ENCODE measurements at regions not wholly inside any gene's neighbourhood (a gene's known extent, or its start where the extent isn't known, plus 50 kb on each side); places are given as distances from the start of the nearest gene placed in this dataset.

DNA sequence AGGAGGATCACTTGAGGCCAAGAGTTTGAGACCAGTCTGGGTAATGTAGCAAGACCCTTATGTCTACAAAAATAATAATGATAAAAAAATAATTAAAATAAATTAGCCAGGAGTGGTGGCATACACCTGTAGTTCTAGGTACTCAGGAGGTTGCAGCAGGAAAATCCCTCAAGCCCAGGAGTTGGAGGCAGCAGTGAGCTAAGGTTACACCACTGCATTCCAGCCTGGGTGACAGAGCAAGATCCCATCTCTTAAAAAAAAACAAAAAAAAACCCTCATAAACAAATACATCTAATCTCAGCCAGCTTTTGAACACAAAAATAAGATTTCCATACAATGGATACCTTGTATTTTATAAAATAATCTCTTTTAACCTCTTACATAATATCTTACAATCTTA, 363.3 kb upstream of the KLF4 start:
- no peaks in the 10 kb centered on the region for H3K27me3 Mint-ChIP-seq (ENCODE audit: low read depth, unreplicated experiment)
- no peak overlapping the region for H3K4me3 Mint-ChIP-seq (ENCODE audit: unreplicated experiment)
- Histone ChIP-seq H4K20me1 (ENCODE audit: insufficient read depth, low read length) (no peaks in the 10 kb centered on the region), H3K4me2 (ENCODE audit: low read length) (no peak overlapping the region), H3K79me2 (ENCODE audit: insufficient read depth, low read length) (no peaks in the 10 kb centered on the region), H3K27ac (ENCODE audit: low read depth, low read length) (no peak overlapping the region), H3K36me3 (ENCODE audit: insufficient read depth, low read length) (no peaks in the 10 kb centered on the region), H3K9me3 (ENCODE audit: insufficient read depth, low read depth, low read length) (no peaks in the 10 kb centered on the region), H3K4me3 (ENCODE audit: insufficient read depth, low read depth, low read length) (no peak overlapping the region), H2AFZ (ENCODE audit: low read depth, low read length) (no peak overlapping the region), H3K4me1 (ENCODE audit: insufficient read depth, low read length) (no peaks in the 10 kb centered on the region), H3K9ac (ENCODE audit: low read length) (no peak overlapping the region), H3K27me3 (ENCODE audit: insufficient read depth, low read length) (no peaks in the 10 kb centered on the region)
- no peaks in the 10 kb centered on the region for H3K36me3 Mint-ChIP-seq (ENCODE audit: low read depth, unreplicated experiment)
- peaks cover 2% of the 10 kb centered on the region for H3K9me3 Mint-ChIP-seq (ENCODE audit: unreplicated experiment)
- no peak overlapping the region for H3K27ac Mint-ChIP-seq (ENCODE audit: unreplicated experiment)
- no peak for TF ChIP-seq EZH2 (IDR thresholded peaks at IDR 0.05; ENCODE audit: insufficient read depth, low read length)
- TF ChIP-seq, protein P1, sequence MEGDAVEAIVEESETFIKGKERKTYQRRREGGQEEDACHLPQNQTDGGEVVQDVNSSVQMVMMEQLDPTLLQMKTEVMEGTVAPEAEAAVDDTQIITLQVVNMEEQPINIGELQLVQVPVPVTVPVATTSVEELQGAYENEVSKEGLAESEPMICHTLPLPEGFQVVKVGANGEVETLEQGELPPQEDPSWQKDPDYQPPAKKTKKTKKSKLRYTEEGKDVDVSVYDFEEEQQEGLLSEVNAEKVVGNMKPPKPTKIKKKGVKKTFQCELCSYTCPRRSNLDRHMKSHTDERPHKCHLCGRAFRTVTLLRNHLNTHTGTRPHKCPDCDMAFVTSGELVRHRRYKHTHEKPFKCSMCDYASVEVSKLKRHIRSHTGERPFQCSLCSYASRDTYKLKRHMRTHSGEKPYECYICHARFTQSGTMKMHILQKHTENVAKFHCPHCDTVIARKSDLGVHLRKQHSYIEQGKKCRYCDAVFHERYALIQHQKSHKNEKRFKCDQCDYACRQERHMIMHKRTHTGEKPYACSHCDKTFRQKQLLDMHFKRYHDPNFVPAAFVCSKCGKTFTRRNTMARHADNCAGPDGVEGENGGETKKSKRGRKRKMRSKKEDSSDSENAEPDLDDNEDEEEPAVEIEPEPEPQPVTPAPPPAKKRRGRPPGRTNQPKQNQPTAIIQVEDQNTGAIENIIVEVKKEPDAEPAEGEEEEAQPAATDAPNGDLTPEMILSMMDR (IDR thresholded peaks at IDR 0.05; ENCODE audit: insufficient read depth, low read depth, low read length), result no peak
- no peak for FAIRE-seq
- no peaks in the 10 kb centered on the region for H3K4me1 Mint-ChIP-seq (ENCODE audit: low read depth, unreplicated experiment)
- no peak for DNase-seq (ENCODE audit: low read depth)

DNA sequence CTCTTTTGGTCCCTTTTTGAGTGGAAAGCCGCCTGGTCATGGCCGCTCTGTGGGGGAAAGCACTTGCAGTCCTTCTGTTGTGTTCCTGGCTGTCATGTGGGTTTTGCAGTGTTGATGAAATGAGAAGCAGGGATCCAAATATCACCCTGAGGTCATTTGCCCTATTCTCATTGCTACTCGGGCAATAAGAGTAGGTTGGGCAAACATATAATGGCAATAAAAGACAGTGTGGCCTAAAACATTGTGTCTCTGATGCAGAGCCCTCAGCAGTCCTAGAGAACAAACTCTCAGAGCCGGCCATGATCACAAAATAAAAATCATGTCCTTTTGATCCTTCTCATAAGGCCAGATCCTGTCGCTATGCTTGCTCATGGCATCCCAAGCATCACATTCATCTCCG, 361.1 kb upstream of the KLF4 start:
- no peaks in the 10 kb centered on the region for H3K4me1 ChIP-seq (ENCODE audit: insufficient read depth, low read length)
- H3K27me3 ChIP-seq (ENCODE audit: insufficient read depth, low read length), result no peaks in the 10 kb centered on the region
- FAIRE-seq, result no peak

More for the DNA sequence above, 361.1 kb upstream of the KLF4 start:
- no peak overlapping the region for H3K27ac Mint-ChIP-seq (ENCODE audit: unreplicated experiment)
- peaks cover 2% of the 10 kb centered on the region for H3K27me3 Mint-ChIP-seq (ENCODE audit: low read depth, unreplicated experiment)
- no peak overlapping the region for H3K4me2 ChIP-seq (ENCODE audit: low read length)
- peaks cover 2% of the 10 kb centered on the region for H3K9me3 Mint-ChIP-seq (ENCODE audit: unreplicated experiment)
- no peak for DNase-seq (ENCODE audit: low read depth)
- no peak overlapping the region for H3K4me3 ChIP-seq (ENCODE audit: insufficient read depth, low read depth, low read length)
- no peaks in the 10 kb centered on the region for H3K36me3 Mint-ChIP-seq (ENCODE audit: low read depth, unreplicated experiment)
- H3K9ac ChIP-seq (ENCODE audit: low read length), result no peak overlapping the region
- no peaks in the 10 kb centered on the region for H3K36me3 ChIP-seq (ENCODE audit: insufficient read depth, low read length)
- H4K20me1 ChIP-seq (ENCODE audit: insufficient read depth, low read length), result no peaks in the 10 kb centered on the region
- no peak overlapping the region for H3K4me3 Mint-ChIP-seq (ENCODE audit: unreplicated experiment)
- H3K4me1 Mint-ChIP-seq (ENCODE audit: low read depth, unreplicated experiment), result no peaks in the 10 kb centered on the region
- no peak for TF ChIP-seq EZH2 (IDR thresholded peaks at IDR 0.05; ENCODE audit: insufficient read depth, low read length)
- TF ChIP-seq, protein P1 (IDR thresholded peaks at IDR 0.05; ENCODE audit: insufficient read depth, low read depth, low read length), result no peak
- H3K27ac ChIP-seq (ENCODE audit: low read depth, low read length), result no peak overlapping the region
- H2AFZ ChIP-seq (ENCODE audit: low read depth, low read length), result no peak overlapping the region
- H3K79me2 ChIP-seq (ENCODE audit: insufficient read depth, low read length), result no peaks in the 10 kb centered on the region
- no peaks in the 10 kb centered on the region for H3K9me3 ChIP-seq (ENCODE audit: insufficient read depth, low read depth, low read length)

Measured in astrocyte (in vitro differentiated cells and primary cell).